HG03039 (cell line): ENCODE measurements at regions not wholly inside any gene's neighbourhood (a gene's known extent, or its start where the extent isn't known, plus 50 kb on each side); places are given as distances from the start of the nearest gene placed in this dataset.
"Not testable (repeated sequence)": the region's sequence is repeated elsewhere in the genome, so short reads cannot be mapped to it uniquely, and the experiment has no call there.

Source experiments
- ATAC-seq: cut with Tn5 transposase; IDR thresholded peaks from one replicate; pipeline ENCODE4 v1.9.1; 2021; ENCODE audit warnings: mild to moderate bottlenecking, moderate library complexity; ENCODE audit not compliant: unreplicated experiment

DNA sequence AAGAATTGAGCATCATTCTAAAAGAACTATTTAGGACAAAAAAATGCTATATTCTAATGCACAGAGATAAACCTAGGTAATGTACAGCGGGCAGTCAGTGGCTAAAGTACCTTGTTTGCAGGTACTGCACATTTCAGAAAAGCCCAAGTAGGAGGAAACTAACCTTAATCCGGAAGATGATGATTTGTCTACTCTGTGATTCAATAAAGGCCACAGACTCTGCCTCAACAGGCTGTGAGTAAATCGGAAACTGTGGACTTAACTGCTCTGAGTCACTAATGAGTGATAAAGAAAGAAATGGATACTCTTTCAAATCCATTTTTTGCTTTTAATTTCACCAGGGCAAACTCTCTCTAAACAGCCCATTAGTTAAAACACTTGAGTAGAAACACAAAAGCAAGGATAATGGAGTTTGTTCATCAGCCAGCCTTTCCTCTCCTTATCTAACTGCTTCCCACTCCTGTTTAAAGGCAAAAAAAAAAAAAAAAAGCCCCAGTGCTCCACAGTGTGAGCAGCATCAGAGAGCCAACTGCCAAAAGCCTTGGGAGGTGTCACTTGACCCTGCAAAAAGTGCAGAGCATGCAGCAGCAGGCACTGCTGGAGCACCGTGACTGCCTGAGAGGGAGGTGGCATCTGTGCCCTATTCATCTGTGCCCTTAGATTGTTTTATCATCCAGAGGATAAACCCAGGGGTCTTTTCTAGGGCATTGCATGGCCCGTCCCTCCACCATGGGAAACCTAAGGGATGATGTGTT is 187.7 kb downstream of the SATB1 start:
- peak; percentile 82 for ATAC-seq

DNA sequence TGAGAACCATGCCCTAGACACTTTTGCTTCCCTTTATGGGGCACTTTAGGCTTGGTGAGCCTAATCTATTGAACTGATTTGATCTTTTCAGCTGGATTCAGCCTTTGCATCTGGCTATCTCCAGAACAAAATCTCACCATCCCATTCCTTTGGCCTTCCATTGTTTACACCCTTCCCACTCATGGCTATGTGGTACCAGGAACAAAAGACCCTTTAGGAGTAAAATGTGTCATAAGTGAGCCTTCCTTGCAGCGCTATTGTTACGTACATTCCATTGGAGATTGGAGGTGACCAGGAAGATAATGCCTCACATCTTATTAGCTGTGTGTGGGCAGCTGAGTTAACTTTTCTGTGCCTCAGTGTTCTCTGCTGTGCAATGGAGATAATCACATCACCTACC is 188.4 kb downstream of the SATB1 start:
- ATAC-seq: no peak

DNA sequence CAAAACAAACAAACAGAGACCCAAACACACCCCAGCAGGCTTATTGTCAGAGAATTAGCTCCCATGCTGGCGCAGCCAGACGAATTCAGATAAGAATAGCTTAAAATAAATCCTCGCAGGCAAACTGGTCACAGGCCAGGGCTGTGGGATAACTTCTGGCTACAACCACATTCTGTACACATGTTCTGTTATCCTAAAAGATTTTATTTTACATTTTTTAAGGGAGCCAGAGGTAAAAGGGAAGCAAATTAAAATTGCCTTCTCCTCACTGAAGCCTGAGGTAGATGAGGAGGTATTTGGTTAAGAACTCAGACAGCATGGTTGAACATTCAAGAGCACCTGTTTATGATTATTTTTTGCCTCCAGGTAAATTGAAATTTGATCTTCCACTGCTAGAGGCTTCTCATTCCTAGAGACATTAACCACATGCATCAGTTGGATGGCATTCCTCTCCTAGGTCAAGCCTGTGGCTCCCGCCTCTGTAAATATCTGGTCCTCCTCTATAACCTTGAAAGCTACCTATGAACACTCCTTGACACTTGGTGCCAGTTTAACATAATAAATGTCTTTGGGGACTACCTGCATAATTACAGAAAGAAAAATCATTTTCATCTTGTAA is 190.3 kb downstream of the SATB1 start:
- no peak for ATAC-seq

DNA sequence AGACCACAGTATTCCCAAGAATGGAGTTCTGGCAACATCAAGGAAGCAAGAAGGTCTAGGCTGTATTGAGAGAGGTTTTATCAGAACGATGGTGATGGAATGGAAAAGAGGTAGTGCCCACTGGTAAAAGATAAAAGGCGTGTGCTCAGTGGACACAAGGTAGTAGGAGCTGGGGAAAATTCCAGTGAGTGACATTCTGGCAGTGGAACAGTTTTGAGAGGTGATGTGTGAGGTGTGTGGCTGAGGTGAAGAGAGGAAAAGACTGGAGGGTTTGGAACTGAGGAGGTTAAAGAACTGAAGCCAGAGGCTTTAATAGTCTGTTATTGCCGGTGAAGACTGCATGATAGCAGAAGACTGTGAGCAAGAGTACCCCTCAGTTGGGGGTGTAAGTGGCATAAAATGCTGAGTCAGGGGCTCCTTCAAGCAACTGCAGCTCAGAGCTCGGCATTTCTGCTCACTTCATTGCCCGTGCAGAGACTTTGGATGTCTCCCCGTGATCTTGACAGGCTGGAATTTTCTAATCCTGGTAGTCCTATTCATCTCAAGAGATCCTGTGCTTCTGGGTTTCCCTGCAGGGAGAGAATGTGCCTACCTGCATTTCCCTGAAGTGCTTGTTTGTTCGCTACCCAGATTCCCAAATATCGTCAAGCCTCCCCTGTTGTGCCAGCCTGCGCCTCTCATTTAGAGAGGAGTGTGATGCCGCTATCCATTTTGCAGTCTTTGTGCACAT is 191.0 kb downstream of the SATB1 start:
- ATAC-seq: no peak

DNA sequence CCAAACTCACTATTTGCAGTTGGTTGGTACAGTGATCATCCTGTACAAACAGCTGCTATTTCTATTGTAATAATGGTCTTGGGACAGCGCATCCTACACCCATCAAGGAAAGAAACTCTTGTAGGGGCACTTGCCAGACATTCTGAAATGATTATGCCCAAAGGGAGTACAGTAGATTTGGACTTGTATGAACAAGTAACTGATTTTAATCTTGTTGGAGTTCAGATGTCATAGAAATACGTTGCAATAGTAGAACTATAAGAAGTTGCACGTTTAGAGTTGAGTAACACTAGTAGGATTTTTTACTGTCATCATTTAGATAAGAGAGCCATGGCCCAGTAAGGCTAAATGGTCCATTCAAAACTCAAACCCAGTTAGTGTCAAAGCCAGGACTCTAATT is 192.8 kb downstream of the SATB1 start:
- no peak for ATAC-seq

DNA sequence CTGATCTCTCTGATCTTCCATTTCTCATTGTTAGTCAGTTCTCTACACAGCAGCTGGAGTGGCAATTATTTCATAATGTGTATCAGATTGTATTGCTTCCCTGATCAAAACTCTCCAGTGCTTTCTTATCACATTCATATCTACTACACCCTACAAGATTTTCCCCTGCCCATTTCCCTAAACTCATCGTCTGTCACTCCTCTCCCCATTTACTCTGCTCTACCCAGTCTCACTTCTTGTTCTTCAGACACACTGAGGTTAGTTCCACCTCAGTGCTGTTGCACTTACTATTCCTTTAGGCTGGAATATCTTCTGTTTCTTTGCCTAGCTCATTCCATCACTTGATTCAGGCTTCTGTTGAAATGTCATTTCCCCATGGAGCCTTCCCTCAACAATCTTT is 197.1 kb downstream of the SATB1 start:
- no peak for ATAC-seq

DNA sequence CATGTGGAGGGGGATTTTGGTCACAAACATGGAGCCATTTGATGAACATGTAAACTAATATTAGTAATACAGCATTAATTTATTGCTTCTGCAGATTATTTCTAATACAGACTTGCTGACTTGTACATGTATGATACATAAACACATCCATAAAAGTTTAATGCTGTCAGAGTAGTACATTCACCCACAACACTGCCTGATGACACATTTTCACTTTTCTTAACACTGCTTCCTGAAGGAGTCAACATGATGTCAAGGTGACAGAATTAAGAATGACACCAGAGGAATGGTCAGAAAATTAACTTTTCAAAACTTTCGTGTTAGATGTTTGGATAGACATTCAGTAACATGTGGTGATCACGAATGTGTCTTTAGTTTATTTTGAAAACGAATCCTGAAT is 199.4 kb downstream of the SATB1 start:
- no peak for ATAC-seq

DNA sequence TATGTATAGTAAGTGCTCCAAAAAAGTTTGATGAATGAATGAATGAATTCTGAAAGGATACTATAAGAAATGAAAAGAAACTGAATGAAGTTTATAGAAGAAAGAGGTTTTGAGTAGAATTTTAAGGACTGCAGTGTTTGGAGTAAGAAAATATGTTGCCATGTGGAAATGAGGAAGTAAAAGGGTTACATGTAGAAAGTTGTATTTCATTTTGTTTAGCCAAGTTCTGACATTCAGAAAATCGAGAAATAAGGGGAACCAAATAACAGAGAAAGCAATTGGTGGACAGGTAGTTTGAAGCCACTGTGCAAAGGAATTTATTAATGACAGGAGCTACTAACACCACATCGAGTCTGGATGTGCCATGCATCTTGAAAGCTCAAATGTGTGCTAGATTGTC is 200.7 kb downstream of the SATB1 start:
- ATAC-seq: no peak

DNA sequence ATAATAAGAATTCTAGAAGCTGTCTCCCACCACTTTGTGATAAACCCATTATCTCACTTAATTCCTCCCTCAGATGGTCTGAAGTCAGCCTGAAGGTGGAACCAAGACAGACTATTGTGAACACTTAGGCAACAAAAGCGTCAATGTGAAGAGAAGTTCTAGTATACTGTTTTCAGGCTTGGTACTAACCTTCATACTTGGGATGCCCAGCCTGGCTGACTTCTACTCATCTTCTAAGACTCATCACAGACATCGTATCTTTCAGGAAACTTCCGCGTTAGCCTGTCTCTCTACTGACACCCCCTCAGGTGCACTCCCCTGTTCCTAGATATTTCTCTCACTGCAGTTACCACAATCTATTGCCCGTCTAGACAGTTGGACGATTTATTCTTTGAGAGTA is 201.2 kb downstream of the SATB1 start:
- peak; percentile 13 for ATAC-seq

DNA sequence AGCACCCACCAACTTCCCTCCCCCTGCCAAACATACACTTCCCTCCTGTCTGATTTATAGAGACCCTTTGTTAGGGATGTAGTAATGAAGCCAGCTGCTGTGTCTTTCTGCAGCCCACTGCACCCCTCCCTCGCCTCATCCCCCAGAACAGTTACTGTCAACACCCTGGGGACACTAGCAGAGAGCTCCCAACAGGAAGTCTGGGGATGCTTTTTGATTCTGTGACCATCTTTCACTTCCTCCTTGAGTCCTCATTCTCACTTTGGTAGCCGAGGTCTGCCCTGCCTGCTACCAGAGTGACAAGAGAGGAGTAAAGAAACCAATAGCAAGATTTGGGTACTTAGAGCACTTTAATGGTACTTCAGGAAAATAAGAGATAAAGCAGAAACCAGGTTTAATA is 201.6 kb downstream of the SATB1 start:
- ATAC-seq: peak; percentile 97

DNA sequence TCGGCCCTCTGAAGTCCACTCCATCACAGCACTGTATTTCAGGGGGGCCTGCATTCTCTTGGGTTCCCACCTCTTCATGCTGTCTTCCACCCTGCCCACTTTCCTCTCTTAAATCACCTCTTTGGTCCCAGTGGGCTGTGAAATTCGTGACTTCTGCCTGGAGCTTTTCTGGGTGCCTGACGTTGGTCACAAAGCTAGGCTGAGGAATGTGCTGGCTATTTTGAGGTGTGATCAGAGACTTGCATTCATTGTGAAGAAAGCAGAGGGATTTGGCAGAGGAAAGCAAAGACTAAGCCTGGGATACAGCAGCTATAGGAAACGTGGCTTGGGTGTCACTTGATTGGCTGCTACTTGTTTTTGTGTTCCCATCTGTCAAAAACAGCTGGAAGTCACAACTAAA is 202.5 kb downstream of the SATB1 start:
- ATAC-seq: no peak

DNA sequence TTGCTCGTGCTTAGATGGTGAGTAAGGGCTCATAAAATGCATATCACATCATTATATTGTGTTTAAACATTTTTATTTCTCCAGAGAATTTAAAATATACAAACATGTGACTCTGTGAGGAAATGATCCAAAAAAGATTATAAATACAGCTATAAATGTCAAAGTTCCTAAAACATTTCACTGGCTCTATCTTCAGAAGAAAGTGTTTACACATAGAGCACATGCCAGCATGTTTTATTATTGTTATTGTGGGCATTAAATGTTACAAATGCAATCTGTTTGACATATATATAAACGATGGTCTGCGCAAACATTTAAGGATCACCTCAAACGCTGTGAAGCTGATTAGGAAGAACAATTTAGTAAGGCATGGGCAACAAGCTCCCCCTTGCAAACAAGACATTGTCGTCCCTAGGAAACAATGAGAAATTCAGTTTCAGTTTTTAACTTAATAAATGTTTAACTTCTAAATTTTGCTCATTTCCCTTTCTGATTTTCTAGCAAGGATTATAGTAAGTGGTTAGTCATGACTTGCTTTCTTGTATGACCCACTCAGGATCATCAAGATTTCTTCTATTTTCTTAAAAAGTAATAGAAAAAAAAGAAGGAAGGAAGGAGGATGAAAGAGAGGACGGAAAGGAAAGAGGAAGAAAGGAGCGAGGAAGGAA is 207.5 kb downstream of the SATB1 start:
- no peak for ATAC-seq

DNA sequence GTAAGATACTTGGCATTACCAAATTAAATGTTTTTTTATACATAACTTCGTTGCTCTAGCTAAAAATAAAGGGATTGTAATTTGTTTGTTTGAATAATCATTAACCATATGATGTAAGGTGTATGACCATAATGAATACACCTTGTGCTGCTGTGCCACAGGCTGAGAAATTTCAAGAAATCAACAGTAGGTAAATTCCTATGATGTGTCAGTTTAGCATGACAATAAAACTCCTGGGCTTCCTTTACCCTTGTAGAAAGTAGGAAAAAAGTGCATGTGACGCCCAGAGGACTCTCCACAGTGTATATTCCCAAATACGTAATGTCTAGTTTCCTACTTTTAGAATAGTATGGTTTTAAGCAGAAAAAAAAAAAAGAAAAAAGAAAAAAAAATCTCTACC is 208.1 kb downstream of the SATB1 start:
- ATAC-seq: no peak

DNA sequence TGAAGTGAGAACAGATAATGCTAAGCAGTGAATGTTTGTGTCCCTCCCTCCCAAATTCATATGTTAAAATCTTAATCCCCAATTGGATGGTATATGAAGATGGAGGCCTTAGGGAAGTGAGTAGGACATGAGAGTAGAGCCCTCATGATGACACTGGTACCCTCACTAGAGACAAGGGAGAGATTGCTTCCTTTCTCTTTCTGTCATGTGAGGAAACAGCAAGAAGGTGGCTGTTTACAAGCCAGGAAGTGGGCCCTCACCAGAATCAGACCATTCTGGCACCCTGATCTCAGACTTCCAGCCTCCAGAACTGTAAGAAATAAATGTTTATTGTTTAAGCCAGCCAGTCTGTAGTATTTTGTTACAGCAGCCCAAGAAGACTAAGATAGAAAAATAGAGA is 209.5 kb downstream of the SATB1 start:
- no peak for ATAC-seq

DNA sequence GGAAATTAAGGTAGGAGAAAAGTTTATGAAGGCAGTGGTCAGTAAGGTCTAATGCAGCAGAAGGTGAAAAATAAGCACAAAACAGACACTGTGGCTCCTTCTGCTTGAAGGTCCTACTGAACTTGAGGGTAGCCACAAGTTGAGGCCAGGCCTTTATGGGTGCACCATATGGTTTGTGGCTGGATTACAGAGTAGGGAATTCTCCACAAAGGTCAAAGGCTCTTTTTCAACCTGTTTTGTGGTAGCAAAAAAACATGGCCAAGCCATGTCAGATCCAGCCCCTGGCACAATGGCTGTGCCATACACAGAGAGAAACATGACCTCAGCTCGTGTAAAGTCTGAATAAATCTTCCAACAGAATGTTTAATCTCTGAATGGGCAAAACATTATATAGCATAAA is 214.0 kb downstream of the SATB1 start:
- ATAC-seq: no peak

DNA sequence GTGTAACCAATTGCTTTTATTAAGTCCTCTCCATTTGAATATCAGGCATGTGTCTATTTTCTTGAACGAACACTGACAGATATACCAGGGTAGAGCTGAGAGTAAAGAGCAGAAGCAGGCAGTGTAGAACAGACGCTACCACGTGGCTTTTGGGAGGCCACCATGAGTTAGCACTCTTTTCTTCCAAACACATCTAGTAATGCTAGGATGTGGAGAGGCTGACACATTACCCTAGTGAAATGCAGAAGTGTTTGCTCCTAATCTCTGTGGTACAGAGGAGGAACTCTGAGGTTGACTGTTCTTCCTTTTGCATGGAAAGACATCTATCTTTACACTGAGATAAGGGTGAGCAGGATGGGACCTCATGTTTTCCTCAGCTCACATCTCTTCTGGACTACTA is 216.3 kb downstream of the SATB1 start:
- no peak for ATAC-seq

DNA sequence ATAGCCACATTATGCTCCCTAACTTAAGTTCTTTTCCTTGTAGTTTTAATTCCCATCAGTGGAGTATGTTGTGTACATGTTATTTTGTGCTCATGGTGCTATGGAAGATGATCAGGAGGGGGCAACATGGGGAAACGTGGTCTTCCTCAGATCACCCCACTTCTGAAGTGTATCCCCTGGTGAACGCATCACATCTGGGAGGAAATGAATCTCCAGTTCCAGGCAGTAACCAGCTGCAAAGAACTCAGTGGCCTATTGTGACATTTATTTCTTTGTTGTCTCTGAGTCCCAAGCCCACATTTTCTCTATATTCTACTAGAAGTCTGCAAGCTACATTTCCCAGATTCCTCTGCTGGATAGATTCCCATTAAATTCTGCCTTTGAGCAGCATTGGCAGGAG is 217.0 kb downstream of the SATB1 start:
- no peak for ATAC-seq

DNA sequence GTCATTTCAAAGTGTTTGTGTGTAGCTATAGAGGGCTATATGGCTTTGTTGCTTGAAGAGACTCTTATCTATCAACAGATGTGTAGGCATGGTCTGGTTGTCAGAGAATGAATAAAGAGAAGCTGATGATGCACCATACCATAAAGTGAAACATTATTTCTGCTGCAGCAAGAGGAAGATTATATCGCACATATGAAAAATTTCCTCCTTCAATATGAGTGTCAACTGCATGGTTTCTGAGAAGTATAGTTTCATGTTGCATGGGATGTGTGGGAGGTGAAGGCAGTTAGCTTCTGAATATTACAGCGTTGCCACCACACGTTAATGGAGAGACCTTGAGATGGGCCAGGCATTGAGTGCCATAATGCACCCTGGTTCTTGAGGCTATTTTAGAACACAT is 217.9 kb downstream of the SATB1 start:
- no peak for ATAC-seq

DNA sequence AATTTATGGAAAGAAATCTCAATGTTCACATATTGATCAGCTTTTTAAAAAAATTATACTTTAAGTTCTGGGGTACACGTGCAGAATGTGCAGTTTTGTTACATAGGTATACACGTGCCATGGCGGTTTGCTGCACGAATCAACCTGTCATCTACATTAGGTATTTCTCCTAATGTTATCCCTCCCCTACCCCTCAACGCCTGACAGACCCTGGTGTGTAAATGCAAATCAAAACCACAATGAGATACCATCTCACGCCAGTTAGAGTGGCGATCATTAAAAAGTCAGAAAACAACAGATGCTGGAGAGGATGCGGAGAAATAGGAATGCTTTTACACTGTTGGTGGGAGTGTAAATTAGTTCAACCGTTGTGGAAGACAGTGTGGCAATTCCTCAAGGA is 219.4 kb downstream of the SATB1 start:
- ATAC-seq: not testable (repeated sequence)

DNA sequence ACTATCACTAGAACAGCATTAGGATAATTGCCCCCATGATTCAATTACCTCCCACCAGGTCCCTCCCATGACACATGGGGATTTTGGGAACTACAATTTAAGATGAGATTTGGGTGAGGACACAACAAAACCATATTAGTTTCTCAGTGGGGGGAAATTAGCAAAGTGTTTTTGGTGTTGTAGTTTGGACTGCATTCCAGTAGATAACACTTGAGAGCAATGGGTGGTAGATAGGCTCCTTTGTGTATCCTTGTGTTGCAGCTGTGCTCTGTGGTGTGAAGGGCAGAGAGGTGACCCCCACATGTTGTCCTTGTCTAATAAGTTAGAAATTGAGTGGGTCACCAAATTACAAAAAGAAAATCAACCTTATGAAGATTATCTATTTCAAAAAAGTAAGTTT is 223.8 kb downstream of the SATB1 start:
- no peak for ATAC-seq

DNA sequence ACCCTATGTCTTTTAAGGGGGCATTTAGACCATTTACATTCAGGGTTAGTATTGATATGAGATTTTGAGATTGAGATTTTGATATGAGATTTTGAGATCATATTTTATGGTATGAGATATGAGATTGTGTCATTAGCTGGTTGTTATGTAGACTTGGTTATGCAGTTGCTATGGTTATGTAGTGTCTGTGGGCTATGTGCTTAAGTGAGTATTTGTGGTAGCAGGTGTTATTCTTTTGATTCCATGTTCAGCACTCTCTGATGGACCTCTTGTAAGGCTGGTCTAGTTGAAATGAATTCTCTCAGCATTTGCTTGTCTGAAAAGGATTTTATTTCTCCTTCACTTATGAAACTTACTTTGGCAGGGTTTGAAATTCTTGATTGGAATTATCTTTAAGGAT is 225.4 kb downstream of the SATB1 start:
- no peak for ATAC-seq

DNA sequence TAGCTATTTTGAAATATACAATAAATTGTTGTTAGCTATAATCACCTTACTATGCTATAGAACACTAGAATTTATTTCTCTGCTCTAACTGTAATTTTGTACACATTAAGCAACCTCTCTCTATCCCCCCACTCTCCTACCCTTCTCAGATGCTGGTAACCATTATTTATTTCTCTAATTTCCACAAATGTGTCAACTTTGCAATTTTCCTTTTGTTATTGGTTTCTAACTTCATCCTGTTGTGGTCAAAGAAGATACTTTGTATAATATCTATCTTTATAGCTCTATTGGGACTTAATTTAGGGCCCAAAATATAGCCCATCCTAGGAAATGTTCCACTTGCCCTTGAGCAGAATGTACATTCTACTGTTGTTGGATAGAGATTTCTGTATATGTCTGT is 229.3 kb downstream of the SATB1 start:
- ATAC-seq: no peak
